GM12878 (cell line): ENCODE measurements at regions not wholly inside any gene's neighbourhood (a gene's known extent, or its start where the extent isn't known, plus 50 kb on each side); places are given as distances from the start of the nearest gene placed in this dataset.

Experiments
- ATAC-seq: fragments of 200-7000 bp; cut with Tn5 transposase; 3 replicates; pipeline ENCODE4 v1.9.1; 2020; ENCODE audit warnings: mild to moderate bottlenecking, moderate library complexity
- BruUV-seq: library from RNA; stranded (reverse); fragments of 400-500 nt; replicated peaks from 2 replicates; lab custom pipeline; 2021; lab: Mats Ljungman, UMichigan
- CTCF ChIA-PET: fragments of 300-600 bp; sonication (Branson Sonifier 250); formaldehyde crosslinking; extraction: SDS; loops from one replicate; lab custom pipeline; 2021; ENCODE audit warnings: inconsistent platforms; lab: Yijun Ruan, JAX
- POLR2A ChIA-PET: fragments of 350-600 bp; formaldehyde crosslinking; extraction: SDS; loops from one replicate; lab custom pipeline; 2021; ENCODE audit warnings: inconsistent platforms; lab: Charles Lee
- RAD21 ChIA-PET: fragments of 300-600 bp; sonication (Branson Sonifier 250); formaldehyde crosslinking; loops from one replicate; lab custom pipeline; 2023; ENCODE audit warnings: antibody characterized with exemption; ENCODE audit not compliant: unreplicated experiment; lab: Charles Lee
- SMC1A ChIA-PET: fragments of 300-600 bp; sonication (Branson Sonifier 250); formaldehyde crosslinking; loops from one replicate; lab custom pipeline; 2023; ENCODE audit not compliant: unreplicated experiment, uncharacterized antibody; lab: Charles Lee
- DNase-seq: peaks from one replicate; pipeline ENCODE4 v3.0.0-alpha.2; 2011; ENCODE audit warnings: low read depth, low spot score
- FAIRE-seq: peaks from 3 replicates; lab custom pipeline; 2011; peaks lifted over from hg19 to GRCh38; lab: Jason Lieb, UNC
- H2AFZ ChIP-seq: 2 replicates; pipeline ENCODE4 v1.6.0; 2011; ENCODE audit warnings: low read depth, low read length, control low read depth; ENCODE audit not compliant: control insufficient read depth
- H3K27ac ChIP-seq: 2 replicates; pipeline ENCODE4 v1.5.1; 2011; ENCODE audit warnings: control low read depth; ENCODE audit not compliant: control insufficient read depth, insufficient read depth
- H3K27me3 ChIP-seq, 2 experiments: replicated peaks in 1 of 2; 2 replicates each; pipeline versions ENCODE4 v1.6.0 to v1.6.1; 2011; ENCODE audit warnings: low read length in 1 of 2; ENCODE audit not compliant: control insufficient read depth in 2 of 2, insufficient read depth in 2 of 2
- H3K36me3 ChIP-seq, 2 experiments: 2 replicates each; pipeline ENCODE4 v1.5.1; 2011; ENCODE audit warnings: low read length in 1 of 2; ENCODE audit not compliant: control insufficient read depth in 2 of 2, insufficient read depth in 2 of 2
- H3K4me1 ChIP-seq: 2 replicates; pipeline ENCODE4 v1.6.1; 2011; ENCODE audit warnings: mild to moderate bottlenecking, low read length, moderate library complexity, mixed read lengths; ENCODE audit not compliant: control insufficient read depth, insufficient read depth
- H3K4me2 ChIP-seq: 2 replicates; pipeline ENCODE4 v1.6.0; 2011; ENCODE audit warnings: control low read depth; ENCODE audit not compliant: control insufficient read depth, insufficient read depth
- H3K4me3 ChIP-seq: fragments of 200-600 bp; sonication (generic); 2 replicates; pipeline ENCODE4 v1.5.1; 2016
- H3K79me2 ChIP-seq: 2 replicates; pipeline ENCODE4 v1.6.0; 2011; ENCODE audit warnings: low read length; ENCODE audit not compliant: control insufficient read depth, insufficient read depth
- H3K9ac ChIP-seq: 2 replicates; pipeline ENCODE4 v1.8.0; 2011; ENCODE audit warnings: low read length, control low read depth, mixed read lengths; ENCODE audit not compliant: control insufficient read depth, insufficient read depth
- H3K9me3 ChIP-seq: replicated peaks from 3 replicates; pipeline ENCODE4 v1.5.1; 2011; ENCODE audit warnings: mild to moderate bottlenecking, low read length; ENCODE audit not compliant: control insufficient read depth, insufficient read depth
- H4K20me1 ChIP-seq: 2 replicates; pipeline ENCODE4 v1.6.0; 2011; ENCODE audit not compliant: control insufficient read depth, insufficient read depth
- BMI1 ChIP-seq: fragments of 450-650 bp; IDR thresholded peaks from 2 replicates; pipeline ENCODE4 v1.6.1; 2016; ENCODE audit warnings: mild to moderate bottlenecking, moderate library complexity, borderline replicate concordance
- CREB1 ChIP-seq: IDR thresholded peaks from 2 replicates; pipeline ENCODE4 v1.6.1; 2012; ENCODE audit warnings: low read depth, mild to moderate bottlenecking, inconsistent platforms
- FOXK2 ChIP-seq: fragments of 450-650 bp; IDR thresholded peaks from 2 replicates; pipeline ENCODE4 v1.6.1; 2017; ENCODE audit warnings: mild to moderate bottlenecking, moderate library complexity
- FOXM1 ChIP-seq: IDR thresholded peaks from 2 replicates; pipeline ENCODE4 v1.6.1; 2012; ENCODE audit warnings: low read depth, mild to moderate bottlenecking, inconsistent platforms, low read length, moderate library complexity
- NR2C1 ChIP-seq: fragments of 450-650 bp; IDR thresholded peaks from 2 replicates; pipeline ENCODE4 v1.6.1; 2017; ENCODE audit warnings: antibody characterized with exemption, mild to moderate bottlenecking, moderate library complexity
- SMARCA5 ChIP-seq: fragments of 450-650 bp; IDR thresholded peaks from 2 replicates; pipeline ENCODE4 v1.6.1; 2017; ENCODE audit warnings: mild to moderate bottlenecking
- TAF1 ChIP-seq: IDR thresholded peaks from 2 replicates; pipeline ENCODE4 v1.6.1; 2011; ENCODE audit warnings: mild to moderate bottlenecking, low read depth, low read length, borderline replicate concordance
- TARDBP ChIP-seq: IDR thresholded peaks from 2 replicates; pipeline ENCODE4 v1.6.1; 2016; ENCODE audit warnings: borderline replicate concordance
- WGBS: methylation state at CpG from one replicate; pipeline ENCODE4 v1.1.6; 2016; ENCODE audit warnings: low lambda C conversion rate; ENCODE audit not compliant: insufficient replicate concordance, insufficient coverage; ENCODE audit errors: missing lambda C conversion rate; 5-methylcytosine and 5-hydroxymethylcytosine counted together
- in situ Hi-C: fragments of 300-500 bp; cut with MboI; formaldehyde crosslinking; loops from 9 replicates; pipeline ENCODE4 v1.14.3; 2018; ENCODE audit warnings: mixed read lengths
- intact Hi-C: fragments of 100-400 bp; cut with micrococcal nuclease; formaldehyde crosslinking; loops from one replicate; pipeline ENCODE4 v1.14.2; 2022; ENCODE audit not compliant: unreplicated experiment

DNA sequence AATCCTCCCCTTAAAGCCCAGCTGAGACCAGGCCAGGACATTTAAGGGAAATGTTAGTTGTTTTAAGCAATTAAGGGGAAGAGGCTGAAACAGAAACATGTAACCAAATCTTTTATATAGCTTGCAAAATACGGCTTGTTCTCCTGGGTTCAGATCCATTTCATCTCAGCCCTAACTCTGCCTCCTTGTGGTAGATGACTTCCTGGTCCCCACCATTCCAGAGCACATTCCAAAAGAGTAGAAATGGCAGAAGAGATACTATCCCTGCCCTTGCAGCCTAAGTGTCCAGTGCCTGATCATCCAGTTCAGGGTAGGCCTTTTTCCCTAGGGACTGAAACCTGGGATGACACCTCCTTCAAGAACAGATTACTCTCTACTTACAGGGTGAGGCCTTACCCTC, 266.2 kb upstream of the VEPH1 start:
- FAIRE-seq = no peak
- ChIA-PET RAD21 (no interaction called here), SMC1A (interaction anchor here (0.6 kb wide), 1 partner anchor 1120 kb away, joined by 3 read pairs; no protein-coding TSS in a partner anchor), POLR2A (no interaction called here), CTCF (no interaction called here)
- no peak overlapping the region for H3K9ac ChIP-seq
- H2AFZ ChIP-seq = no peak overlapping the region
- H3K4me3 ChIP-seq = no peak overlapping the region
- no peaks in the 10 kb centered on the region for H4K20me1 ChIP-seq
- in situ Hi-C loops = no loop called here
- DNase-seq = no peak
- no peaks in the 10 kb centered on the region for H3K79me2 ChIP-seq
- no TSS peak for BruUV-seq
- H3K9me3 ChIP-seq = no peaks in the 10 kb centered on the region
- H3K27me3 ChIP-seq = no peaks in the 10 kb centered on the region
- 0% methylated on average over 1 of the region's 1 CpG for WGBS
- no peak overlapping the region for H3K27ac ChIP-seq
- ATAC-seq = no peak
- H3K4me2 ChIP-seq = no peak overlapping the region
- TF ChIP-seq FOXK2 = no peak
- no peak for TF ChIP-seq NR2C1
- TF ChIP-seq BMI1 = no peak
- no peak for TF ChIP-seq TARDBP
- no peak for TF ChIP-seq SMARCA5
- H3K36me3 ChIP-seq = no peaks in the 10 kb centered on the region
- H3K4me1 ChIP-seq = no peaks in the 10 kb centered on the region
- intact Hi-C loops = no loop called here

DNA sequence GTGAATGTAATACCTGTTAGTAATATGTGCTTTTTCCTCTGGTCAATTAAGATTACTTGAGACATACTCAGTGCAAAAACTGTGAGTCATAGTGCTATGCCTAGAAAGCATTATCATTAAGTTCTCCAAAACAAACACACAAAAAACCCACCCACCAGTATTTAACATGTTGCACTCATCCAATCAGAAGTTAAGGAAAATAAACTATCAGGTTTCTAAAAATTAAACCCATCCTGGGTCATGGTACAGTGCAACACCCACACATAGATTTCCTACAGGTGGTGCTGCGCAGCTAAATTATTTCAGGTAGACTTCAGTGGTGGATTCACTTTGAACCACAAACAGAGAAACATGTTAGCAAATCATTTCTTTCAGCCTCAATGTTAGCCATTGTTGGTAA, 264.4 kb upstream of the VEPH1 start:
- CTCF ChIA-PET = interaction anchor here (0.7 kb wide), 1 partner anchor 20 kb away, joined by 3 read pairs; no protein-coding TSS in a partner anchor
- FAIRE-seq = no peak
- RAD21 ChIA-PET = no interaction called here

More for the DNA sequence above, 264.4 kb upstream of the VEPH1 start:
- Histone ChIP-seq H3K27ac (no peak overlapping the region), H3K4me3 (no peak overlapping the region), H3K9me3 (no peaks in the 10 kb centered on the region), H3K9ac (no peak overlapping the region), H2AFZ (no peak overlapping the region), H3K4me2 (no peak overlapping the region), H3K27me3 (no peaks in the 10 kb centered on the region), H3K36me3 (no peaks in the 10 kb centered on the region), H3K79me2 (no peaks in the 10 kb centered on the region), H3K4me1 (no peaks in the 10 kb centered on the region), H4K20me1 (no peaks in the 10 kb centered on the region)
- ChIA-PET POLR2A (no interaction called here), SMC1A (interaction anchor here (0.6 kb wide), 1 partner anchor 127 kb away, joined by 3 read pairs; no protein-coding TSS in a partner anchor)
- 88% methylated on average over 1 of the region's 1 CpG for WGBS
- in situ Hi-C loops = no loop called here
- TF ChIP-seq FOXM1 (no peak), CREB1 (no peak), TAF1 (no peak)
- DNase-seq (no peak), ATAC-seq (no peak)
- intact Hi-C loops = no loop called here
- BruUV-seq = no TSS peak
